GM03348 (cell line): ENCODE measurements at regions not wholly inside any gene's neighbourhood (a gene's known extent, or its start where the extent isn't known, plus 50 kb on each side); places are given as distances from the start of the nearest gene placed in this dataset.
"Not testable (repeated sequence)": the region's sequence is repeated elsewhere in the genome, so short reads cannot be mapped to it uniquely, and the experiment has no call there.

ENCODE experiments used
- DNase-seq: peaks from one replicate; pipeline ENCODE4 v3.0.0; 2012; ENCODE audit warnings: low spot score

DNA sequence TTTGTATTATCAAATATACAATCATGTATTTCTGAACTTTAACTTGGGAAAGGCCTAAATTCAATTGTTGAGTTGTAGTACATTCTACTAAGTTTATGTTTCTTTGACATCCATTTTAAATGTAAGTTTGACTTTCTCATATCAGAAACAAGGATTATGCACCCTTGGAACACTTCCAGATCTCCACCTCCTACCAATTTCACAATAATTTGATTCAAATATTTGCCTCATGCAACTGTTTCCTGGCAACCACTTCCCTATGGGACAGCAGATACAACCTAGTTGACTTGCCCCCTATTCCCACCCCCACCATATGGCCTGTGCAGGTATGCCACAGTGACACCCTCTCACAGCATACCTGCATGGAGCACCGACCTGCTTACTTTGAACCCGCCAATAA lies 506.4 kb upstream of the PABPC4L start:
- no peak for DNase-seq

DNA sequence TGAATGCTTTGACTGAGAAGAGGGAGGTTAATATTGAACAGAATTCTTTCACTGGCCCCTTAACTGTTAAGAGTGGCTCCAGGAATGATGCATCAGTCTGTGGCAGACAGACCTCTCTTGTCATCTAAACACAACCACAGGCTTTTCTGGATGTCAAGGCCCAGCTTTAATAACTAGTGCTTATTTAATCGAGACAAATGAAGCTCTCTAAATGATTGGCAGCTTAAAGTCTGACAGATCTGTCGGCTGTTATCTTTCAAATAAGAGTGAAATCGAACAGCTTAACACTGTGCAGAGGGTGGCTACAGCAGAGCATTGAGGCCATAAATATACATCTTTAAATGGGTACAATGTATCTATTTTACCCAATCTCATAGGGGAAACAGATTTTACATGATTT lies 500.8 kb upstream of the PABPC4L start:
- DNase-seq: no peak

DNA sequence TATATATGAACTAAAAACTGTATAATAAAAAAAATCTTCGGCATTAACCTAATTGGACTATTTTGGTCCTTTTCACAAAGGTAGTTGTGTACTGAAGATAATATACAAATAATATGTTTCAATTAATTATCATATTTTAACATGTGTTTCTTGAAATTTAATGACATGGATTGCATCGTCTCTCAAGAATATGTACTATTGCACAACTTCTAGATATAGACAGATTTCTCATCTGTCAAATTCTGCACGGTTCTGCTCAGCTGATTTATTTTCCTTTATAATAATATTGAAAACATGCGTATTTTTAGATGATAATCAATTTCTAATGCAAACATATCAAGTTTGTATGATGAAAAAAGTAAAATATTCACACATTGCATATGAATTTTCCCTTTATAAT lies 498.7 kb upstream of the PABPC4L start:
- no peak for DNase-seq

DNA sequence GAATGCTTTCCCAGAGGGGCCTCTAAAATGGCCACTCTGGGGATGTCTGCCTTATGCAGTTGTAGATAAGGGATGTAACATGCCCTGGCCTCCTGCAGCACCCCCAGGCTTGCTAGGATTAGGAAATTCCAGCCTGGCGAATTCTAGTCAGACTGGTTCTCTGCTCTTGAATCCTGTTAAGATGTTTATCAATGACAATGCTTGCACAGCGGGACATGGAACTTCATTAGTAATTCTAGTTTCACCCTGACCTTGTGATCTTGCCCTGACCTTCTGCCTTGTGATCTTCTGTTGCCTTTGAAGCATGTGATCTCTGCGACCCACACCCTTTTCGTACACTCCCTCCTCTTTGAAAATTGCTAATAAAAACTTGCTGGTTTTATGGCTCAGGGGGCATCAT lies 497.2 kb upstream of the PABPC4L start:
- DNase-seq: not testable (repeated sequence)

DNA sequence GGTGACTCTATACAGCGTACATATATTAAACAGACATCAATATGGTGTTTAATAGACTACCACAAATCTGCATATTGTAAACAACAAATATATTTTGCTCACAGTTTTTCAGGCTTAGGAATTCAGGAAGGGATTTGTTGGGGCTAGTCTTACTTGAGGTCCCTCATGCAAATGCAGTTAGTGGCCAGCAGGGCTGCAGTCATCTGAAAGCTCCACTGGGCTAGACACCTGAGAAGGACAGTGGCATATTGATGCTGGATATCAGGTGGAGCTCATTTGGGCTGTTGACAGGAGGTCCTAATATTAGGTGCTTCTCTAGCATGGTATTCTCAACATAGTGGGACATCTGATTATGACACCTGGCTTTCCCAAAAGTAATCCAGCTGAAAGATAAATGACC lies 493.8 kb upstream of the PABPC4L start:
- DNase-seq: no peak

DNA sequence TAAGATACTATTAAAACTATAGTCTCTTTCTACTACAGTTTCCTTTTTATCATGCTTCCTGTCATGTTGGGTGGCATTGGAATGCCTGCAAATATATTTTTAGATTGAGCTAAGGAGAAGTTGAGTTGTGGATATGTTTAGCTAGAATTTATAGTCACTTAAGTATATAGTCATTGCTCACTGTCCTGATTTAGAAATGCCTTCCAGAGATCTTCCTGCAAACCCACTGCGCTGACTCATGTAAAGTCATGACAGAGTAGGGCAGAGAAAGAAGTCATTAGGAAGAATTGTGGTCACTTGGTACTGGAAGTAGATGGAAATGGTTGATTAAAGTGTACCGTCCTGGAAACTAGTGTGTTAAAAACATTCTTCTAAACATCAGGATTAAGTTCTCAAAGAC lies 490.3 kb upstream of the PABPC4L start:
- no peak for DNase-seq

DNA sequence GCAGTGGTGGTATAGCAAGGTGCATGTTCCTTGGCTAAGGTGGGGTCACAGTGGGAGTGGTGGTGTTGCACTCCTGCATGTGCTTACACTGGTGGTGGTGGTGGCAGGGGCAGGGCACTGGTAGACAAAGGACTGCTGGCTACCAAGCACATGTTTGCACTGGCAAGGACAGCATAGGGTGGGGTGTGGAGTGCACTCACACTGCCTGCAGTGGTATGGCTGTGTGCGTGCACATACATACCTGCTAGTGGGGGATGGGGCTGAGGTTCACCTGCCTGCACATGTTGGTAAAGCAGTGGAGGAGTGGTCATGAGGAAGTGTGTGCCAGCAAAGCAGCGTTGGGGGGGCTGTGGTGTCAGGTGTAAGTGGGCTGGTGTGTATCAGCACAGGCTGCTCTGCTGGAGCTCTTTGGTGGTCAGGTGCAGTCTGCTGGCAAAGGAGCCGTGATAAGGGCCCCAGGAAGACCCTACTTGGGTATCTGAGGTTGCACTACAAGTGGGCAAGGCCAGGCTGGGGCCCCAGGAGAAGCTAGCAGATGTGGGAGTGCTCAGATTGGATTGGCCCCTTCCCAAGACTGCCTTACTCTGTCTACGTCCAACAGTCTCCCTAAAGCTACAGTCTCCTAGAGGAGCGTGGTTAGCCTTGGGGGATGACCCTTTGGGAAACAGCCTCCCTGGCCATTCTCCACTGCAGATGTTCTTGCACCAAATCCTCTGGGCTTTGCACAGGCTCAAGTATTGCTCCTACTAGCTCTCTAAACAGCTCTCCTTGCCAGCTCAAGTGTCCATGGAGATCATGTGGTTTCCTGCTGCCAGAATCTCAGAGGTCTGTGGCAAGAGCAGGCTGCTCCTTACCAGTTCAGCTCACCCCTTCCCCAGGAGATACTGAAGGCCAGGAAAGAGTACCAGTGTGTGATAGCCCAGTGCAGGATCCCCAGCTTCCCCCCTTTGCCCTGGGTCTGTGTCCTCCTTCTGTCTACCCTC lies 486.3 kb upstream of the PABPC4L start:
- no peak for DNase-seq

DNA sequence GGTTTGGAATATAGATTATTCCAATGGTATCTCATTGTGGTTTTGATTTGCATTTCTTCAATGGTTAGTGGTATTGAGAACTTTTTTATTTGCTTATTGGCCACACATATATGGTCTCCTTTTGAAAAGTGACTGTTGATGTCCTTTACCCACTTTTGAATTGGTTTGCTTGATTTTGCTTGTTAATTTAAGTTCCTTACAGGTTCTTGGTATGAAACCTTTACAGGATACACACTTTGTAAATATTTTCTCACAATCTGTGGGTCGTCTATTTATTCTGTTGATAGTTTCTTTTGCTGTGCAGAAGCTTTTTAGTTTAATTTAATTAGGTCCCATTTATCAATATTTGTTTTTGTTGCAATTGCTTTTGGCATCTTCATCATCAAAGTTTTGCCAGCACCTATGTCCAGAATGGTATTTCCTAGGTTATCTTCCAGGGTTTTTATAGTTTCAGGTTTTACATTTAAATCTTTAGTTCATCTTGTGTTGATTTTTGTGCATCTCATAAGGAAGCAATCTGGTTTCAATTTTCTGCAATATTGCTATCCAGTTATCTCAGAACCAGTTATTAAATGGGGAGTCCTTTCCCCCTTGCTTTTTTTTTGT lies 475.7 kb upstream of the PABPC4L start:
- DNase-seq: no peak

DNA sequence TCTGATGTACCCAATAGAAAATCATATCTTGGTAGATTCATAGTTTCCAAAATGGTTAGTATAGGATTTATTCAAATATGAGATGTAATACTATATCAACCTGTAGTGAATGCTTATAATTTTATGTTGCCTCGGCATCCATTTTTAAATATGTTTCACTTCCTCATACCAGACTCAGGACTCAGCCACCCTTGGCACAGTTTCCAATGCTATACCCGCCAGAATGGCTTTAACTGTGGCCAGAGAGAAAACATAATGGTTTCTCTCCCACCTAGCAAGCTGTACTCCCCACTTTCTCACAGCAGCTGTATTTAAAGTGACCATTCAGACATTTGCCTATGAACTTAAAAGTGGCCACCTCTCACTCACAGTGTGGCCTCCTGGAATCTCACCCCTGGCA lies 466.6 kb upstream of the PABPC4L start:
- DNase-seq: no peak

DNA sequence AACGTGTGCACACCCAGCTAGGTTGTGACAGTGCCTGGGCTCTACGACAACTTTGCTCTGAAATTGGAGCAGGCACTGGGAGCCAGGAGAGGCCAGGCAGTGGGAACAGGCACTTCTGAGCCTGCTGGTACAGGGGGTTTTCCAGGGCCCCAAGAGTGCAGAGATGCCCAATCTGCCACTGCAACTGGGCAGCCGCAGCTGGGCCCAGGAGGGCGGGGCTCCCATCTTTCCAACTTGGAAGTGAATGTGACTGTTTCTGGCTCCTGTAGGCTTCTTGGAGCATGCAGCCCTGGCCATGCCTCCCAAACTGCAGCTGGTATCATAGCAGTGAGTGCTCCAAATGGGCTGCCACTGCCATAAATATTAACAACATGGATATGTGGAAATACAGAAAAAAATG lies 465.1 kb upstream of the PABPC4L start:
- DNase-seq: no peak

DNA sequence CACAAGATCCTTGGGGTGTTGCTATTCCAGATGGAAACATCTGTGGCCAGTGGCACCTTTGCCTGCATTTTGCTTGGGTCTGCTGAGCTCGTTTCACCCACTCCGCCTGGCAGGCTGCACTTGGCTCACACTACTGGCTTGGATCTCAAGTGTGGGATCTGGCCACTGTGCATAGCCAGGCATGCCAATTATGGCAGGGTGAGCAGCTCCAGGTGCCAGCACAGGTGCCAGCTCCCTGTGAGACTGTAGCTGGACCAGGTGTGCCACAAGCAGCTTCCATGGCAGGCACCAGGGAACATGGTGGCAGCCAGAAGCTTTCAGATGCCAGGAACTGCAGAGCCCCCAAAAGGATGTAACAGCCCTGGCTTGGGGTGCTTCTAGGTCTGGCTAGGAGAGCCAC lies 463.8 kb upstream of the PABPC4L start:
- no peak for DNase-seq

DNA sequence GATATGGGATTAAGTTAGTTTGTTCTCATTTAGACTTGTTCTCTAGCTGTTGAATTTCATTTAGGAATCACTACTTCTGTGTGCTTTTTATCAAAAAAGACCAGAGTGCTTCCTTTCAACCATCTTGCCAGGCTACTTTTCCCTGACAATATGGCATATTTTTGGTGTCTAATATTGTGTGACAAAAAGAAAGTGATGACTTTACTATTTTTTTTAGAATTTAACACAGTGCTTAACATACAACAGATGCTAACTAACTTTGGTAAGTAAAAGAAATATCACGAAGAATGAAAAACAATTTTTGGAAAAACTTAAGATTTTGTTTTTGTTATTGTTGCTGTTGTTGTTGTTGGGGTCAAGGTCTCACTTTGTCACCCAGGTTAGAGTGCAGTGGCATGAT lies 462.2 kb upstream of the PABPC4L start:
- DNase-seq: no peak

DNA sequence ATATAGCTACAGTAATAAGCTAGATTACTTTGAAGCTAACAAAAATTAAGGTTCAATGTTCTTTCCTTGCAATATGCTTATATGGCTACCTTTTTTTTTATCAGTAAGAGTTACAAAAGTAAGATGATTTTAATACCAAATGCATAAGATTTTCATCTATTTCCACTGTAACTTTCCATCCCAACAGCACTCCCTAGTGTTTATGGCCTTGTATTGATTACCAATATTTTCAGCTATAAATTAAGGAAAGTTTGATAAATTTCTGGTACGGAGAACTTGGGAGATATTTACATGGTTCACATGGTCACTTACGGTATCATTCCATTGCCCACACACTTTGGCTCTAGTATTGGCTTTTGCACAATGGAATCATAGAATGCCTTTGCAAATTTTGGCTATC lies 448.9 kb upstream of the PABPC4L start:
- DNase-seq: no peak

DNA sequence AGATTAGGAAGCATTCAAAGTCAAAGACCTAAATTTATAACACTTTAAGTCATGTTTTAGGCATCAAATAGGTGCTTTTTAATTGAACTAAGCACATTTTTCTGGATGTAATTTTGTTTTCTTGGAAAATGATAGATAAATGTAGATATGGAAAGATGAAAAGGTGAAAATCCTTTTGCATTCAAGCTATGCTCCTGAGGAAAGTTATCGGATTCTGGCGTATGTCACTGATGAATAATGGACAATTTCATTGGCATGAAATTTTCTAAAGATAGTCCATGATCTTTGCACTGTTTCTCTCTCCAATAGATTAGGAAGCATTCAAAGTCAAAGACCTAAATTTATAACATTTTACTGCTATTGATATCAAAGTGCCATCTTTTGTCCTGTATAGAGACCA lies 444.2 kb upstream of the PABPC4L start:
- no peak for DNase-seq

DNA sequence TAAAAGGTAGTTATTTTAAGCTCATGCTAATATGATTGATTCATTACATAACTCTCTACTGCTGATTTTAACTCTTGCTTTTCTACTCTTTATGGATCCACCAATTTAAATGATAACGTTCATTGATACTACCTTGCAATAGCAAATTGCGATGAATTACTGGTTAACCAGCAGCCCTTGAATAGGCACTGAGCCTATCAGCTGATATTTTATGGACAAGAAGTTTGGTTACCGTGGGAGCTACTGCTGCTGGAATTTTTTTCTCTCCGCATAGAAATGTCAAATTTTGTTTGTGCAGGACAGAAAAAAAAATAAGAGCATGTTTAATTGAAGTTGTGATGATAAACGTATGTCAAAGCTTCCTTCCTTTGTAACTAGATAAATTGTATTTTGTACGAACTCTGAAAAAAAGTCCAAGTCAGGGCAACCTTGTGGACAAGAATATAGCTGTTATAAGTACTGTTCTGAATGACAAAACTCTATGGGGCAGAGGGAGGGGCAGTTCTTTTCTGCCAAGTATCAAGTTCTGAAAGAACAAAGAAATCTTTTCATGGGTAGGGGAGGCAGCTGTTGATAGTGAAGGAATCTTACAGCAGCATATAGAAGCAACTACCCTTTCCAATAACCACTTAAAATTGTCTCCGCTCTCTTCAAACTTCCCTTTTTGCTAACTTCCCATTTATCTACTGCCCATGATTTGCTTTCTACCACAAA lies 434.9 kb upstream of the PABPC4L start:
- DNase-seq: no peak

DNA sequence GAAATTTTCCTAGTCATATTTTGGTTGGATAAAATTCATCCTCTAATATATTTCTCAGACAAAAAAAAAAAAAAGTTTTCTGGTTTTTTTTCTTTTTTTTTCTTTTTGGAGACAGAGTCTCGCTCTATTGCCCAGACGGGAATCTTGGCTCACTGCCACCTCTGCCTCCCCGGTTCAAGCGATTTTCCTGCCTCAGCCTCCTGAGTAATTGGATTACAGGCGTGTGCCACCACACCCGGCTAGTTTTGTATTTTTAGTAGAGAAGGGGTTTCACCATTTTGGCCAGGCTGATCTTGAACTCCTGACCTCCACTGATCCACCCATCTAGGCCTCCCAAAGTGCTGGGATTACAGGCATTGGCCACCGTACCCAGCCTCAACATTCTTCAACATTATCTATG lies 432.7 kb upstream of the PABPC4L start:
- no peak for DNase-seq

DNA sequence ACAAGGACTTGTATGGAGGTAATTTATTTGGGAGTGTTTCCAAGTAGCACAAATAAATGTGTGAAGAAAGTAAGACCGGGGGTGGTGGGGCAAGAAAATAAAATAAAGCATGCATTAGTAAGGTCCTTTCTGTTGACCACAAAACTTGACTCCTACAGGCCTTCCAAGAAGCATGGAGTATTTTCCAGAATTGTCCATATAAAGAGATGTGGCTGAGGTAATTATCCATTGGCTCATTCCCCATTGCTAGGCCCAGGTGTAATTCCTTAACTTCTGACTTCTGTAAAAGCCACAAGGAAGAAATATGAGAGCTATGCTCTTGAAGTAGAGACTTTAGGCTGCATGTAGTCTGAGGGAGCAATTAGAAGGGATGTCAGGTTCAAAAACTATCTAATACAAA lies 430.5 kb upstream of the PABPC4L start:
- DNase-seq: no peak

DNA sequence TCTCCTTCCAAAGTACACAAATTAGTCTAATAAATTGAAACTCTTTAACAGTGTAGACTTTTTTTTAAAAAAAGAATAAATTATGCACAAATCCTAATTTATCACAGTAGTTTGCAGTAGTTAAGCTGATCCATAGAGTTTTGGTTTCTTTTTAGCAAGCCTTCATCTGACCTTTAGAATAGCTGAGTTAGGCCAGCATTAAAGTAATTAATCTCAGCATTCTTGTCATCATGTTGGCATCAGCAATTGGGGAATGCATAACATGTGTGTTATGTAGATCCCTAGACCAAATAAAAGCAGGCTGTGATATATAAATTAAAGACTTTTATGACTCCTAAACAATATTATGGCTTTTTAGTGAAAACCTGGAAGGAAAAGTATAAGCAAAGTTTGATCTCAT lies 426.5 kb upstream of the PABPC4L start:
- no peak for DNase-seq

DNA sequence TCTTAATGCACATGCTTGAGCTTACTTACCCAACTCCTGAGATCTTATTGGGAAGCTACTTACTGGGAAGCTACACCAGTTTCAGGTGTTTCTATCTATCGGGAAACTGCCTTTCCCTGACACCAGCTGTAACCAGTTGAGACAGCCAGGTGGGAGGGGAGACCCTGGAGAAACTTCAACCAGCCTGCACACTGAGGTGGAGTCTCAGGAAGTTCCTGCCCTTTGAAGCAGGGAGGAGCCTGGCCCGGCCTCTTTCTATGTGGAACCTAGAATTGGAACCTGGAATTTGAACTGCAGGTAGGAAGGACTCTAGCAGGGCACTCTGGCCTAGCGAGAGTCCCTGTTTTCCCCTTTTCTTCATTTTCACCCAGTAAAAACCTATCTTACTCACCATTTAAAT lies 425.8 kb upstream of the PABPC4L start:
- no peak for DNase-seq

DNA sequence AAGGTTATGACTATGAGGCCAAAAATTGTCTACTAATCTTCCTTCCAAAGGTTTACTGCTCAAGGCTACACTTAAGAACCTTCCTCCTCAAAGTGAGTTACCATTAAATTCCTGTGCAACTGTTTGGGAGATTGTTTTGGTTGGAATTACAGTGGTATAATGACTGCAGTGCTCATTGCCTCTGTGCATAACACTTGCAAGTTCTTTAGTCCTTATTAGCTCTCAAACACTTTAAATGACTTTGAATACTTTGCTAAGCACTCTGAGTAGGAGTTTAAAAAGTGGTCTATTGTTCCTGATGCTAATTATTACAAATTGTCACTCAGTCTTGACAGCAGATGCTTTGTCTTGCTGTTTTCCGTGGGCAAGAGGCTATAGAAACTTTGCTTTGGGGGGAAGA lies 422.8 kb upstream of the PABPC4L start:
- DNase-seq: no peak

DNA sequence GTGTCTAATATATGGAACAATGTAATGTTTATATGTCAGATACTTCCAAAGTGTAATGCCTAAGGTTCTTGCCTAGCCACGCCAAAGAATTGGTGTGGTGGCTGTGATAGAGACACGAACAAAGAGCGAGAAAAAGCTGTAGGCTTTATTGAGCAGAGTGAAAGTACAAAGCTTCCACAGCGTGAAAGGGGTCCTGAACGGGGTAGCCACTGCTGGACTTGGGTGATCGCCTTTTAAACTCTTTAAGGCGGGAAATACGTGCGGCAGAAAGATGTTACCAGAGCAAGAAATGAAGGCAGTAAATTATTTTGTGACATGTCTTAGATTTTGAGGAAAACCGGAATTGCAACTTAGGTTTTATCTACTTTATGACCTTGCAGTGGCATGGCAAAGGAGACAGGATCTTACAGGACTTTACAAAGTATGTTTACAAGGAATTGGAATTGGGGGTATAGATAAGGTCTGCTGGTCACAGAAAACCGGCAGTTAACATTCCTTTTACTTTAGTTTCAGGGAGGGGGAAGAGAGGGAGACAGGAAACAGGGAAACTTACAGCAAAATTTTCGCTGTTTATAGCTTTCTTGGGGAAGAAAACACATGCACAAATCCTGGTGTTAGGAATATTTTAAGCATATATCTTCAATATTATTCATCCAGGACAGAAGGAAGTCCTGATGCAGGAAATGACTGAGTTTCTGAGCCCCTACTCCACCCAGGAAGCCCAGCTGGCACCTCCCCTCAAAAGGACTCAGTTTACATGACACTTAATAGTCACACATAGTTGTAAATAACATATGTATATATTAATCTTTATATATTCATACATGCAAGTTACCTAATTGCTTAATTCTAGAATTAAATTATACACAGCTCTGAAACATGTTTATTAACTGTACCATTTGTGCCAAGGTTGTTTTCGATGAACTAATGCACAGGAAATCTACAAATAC lies 421.3 kb upstream of the PABPC4L start:
- not testable (repeated sequence) for DNase-seq

DNA sequence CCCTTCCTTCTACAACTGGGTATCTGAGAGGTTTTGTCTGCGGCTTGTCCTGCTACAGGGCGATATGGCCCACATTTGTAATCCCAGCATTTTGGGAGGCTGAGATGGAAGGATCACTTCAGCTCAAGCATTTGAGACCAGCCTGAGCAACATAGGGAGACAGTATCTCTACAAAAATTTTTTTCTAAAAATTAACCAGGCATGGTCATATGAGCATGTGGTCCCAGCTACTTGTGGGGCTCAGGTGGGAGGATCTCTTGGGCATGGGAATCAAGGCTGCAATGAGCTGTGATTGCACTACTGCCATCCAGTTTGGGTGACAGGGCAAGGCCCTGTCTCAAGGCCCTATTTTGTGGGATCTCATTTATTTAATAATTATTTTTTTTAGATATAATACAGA lies 420.6 kb upstream of the PABPC4L start:
- DNase-seq: no peak
